Prostate gland (tissue), 2 donors: ENCODE measurements at regions not wholly inside any gene's neighbourhood (a gene's known extent, or its start where the extent isn't known, plus 50 kb on each side); places are given as distances from the start of the nearest gene placed in this dataset.

ENCODE experiments used
- DNase-seq: peaks from one replicate; pipeline ENCODE4 v3.0.0-alpha.2; 2019; ENCODE audit warnings: low spot score
- H3K27ac ChIP-seq, 2 donors: fragments of 200-600 bp; sonication (generic); 2 replicates each; pipeline ENCODE4 v1.5.1; 2017 to 2019
- H3K27me3 ChIP-seq: fragments of 200-600 bp; sonication (generic); replicated peaks from 2 replicates; pipeline ENCODE4 v1.5.1; 2019; ENCODE audit not compliant: insufficient read depth
- H3K36me3 ChIP-seq, 2 donors: fragments of 200-600 bp; sonication (generic); 1 replicate in 1 of 2; 2 replicates in 1 of 2; pipeline versions ENCODE4 v1.5.1 to v1.8.1; 2017 to 2019
- H3K4me1 ChIP-seq: fragments of 200-600 bp; sonication (generic); replicated peaks from 2 replicates; pipeline ENCODE4 v1.5.1; 2019
- H3K4me3 ChIP-seq, 2 donors: fragments of 200-600 bp; sonication (generic); 2 replicates each; pipeline ENCODE4 v1.5.1; 2017 to 2019
- H3K9me3 ChIP-seq: fragments of 200-600 bp; sonication (generic); 2 replicates; pipeline ENCODE4 v1.5.1; 2017
- POLR2A ChIP-seq: fragments of 450-650 bp; IDR thresholded peaks from one replicate; pipeline ENCODE4 v1.6.1; 2016; ENCODE audit warnings: antibody characterized with exemption, mild to moderate bottlenecking
- POLR2AphosphoS5 ChIP-seq: sonication (generic); formaldehyde crosslinking; IDR thresholded peaks from one replicate; pipeline ENCODE4 v1.6.1; 2017; ENCODE audit warnings: antibody characterized with exemption
- WGBS: methylation state at CpG from one replicate; pipeline ENCODE4 v1.1.5; 2018; 5-methylcytosine and 5-hydroxymethylcytosine counted together
- intact Hi-C: fragments of 100-400 bp; cut with DNase I; formaldehyde crosslinking; loops from one replicate; pipeline ENCODE4 v1.14.2; 2022
- TF ChIP-seq, protein P1 (sequence below), 4 experiments: fragments of 200-600 bp in 2 of 4; fragments of 450-650 bp in 2 of 4; sonication (generic) in 2 of 4; IDR thresholded peaks; 1 replicate in 3 of 4; 2 replicates in 1 of 4; pipeline ENCODE4 v1.5.1; 2016 to 2019; ENCODE audit warnings: antibody characterized with exemption in 4 of 4, mild to moderate bottlenecking in 2 of 4, moderate library complexity in 2 of 4

DNA sequence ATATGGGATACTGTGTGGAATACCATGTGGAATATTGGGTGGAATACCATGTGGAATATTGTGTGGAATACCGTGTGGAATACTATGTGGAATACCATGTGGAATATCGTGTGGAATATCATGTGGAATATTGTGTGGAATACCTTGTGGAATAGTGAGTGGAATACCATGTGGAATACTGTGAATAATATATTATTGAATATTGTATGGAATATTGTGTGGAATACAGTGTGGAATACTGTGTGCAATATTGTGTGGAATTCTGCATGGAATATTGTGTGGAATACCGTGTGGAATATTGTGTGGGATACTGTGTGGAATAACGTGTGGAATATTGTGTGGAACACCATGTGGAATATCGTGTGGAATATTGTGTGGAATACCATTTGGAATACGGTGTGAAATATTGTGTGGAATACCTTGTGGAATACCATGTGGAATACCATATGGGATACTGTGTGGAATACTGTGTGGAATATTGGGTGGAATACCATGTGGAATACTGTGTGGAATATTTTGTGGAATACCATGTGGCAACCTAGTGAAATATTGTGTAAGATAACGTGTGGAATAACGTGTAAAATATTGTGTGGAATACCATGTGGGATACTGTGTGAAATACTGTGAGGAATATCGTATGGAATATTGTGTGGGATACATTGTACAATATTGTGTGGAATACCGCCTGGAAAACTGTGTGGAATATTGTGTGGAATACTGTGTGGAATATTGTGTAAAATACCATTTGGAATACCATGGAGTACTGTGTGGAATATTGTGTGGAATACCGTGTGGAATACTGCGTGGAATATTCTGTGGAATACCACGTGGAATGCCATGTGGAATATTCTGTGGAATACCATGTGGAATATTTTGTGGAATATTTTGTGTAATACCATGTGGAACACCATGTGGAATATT, 133.9 kb upstream of the CHST15 start:
- H3K36me3 ChIP-seq, result no peaks in the 10 kb centered on the region
- 74% methylated on average over 13 of the region's 13 CpGs for WGBS
- no peak for DNase-seq
- intact Hi-C loops, result no loop called here
- no peaks in the 10 kb centered on the region for H3K27me3 ChIP-seq
- H3K4me1 ChIP-seq, result no peaks in the 10 kb centered on the region
- no peaks in the 10 kb centered on the region for H3K9me3 ChIP-seq
- no peak overlapping the region for H3K27ac ChIP-seq
- no peak for TF ChIP-seq POLR2A
- no peak for TF ChIP-seq POLR2AphosphoS5
- TF ChIP-seq, protein P1, sequence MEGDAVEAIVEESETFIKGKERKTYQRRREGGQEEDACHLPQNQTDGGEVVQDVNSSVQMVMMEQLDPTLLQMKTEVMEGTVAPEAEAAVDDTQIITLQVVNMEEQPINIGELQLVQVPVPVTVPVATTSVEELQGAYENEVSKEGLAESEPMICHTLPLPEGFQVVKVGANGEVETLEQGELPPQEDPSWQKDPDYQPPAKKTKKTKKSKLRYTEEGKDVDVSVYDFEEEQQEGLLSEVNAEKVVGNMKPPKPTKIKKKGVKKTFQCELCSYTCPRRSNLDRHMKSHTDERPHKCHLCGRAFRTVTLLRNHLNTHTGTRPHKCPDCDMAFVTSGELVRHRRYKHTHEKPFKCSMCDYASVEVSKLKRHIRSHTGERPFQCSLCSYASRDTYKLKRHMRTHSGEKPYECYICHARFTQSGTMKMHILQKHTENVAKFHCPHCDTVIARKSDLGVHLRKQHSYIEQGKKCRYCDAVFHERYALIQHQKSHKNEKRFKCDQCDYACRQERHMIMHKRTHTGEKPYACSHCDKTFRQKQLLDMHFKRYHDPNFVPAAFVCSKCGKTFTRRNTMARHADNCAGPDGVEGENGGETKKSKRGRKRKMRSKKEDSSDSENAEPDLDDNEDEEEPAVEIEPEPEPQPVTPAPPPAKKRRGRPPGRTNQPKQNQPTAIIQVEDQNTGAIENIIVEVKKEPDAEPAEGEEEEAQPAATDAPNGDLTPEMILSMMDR (IDR thresholded peaks at IDR 0.05), result no peak
- H3K4me3 ChIP-seq, result no peak overlapping the region

DNA sequence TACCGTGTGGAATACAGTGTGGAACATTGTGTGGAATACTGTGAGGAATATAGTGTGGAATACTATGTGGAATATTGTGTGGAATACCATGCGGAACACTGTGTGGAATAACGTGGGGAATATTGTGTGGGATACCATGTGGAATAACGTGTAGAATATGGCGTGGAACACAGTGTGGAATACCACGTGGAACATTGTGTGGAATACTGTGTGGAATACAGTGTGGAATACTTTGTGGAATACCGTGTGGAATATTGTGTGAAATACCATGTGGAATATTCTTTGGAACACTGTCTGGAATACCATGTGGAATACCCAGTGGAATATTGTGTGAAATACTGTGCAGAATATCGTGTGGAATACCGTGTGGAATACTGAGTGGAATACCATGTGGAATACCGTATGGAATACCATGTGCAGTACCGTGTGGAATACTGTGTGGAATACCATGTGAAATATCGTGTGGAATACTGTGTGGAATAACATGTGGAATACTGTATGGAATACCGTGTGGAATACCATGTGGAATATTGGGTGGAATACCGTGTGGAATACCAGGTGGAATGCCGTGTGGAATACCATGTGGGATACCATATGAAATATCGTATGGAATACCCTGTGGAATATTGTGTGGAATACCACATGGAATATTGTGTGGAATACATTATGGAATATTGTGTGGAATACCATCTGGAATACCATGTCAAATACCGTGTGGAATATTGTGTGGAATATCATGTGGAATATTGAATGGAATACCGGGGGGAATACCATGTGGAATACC, 133.1 kb upstream of the CHST15 start:
- H3K27ac ChIP-seq, result no peak overlapping the region
- no peaks in the 10 kb centered on the region for H3K9me3 ChIP-seq
- no peaks in the 10 kb centered on the region for H3K27me3 ChIP-seq
- intact Hi-C loops, result no loop called here
- H3K4me3 ChIP-seq, result no peak overlapping the region
- H3K36me3 ChIP-seq, result no peaks in the 10 kb centered on the region
- TF ChIP-seq POLR2A, result no peak
- no peak for TF ChIP-seq POLR2AphosphoS5
- TF ChIP-seq, protein P1 (IDR thresholded peaks at IDR 0.05), result no peak
- 89% methylated on average over 18 of the region's 18 CpGs for WGBS
- no peak for DNase-seq
- H3K4me1 ChIP-seq, result no peaks in the 10 kb centered on the region

DNA sequence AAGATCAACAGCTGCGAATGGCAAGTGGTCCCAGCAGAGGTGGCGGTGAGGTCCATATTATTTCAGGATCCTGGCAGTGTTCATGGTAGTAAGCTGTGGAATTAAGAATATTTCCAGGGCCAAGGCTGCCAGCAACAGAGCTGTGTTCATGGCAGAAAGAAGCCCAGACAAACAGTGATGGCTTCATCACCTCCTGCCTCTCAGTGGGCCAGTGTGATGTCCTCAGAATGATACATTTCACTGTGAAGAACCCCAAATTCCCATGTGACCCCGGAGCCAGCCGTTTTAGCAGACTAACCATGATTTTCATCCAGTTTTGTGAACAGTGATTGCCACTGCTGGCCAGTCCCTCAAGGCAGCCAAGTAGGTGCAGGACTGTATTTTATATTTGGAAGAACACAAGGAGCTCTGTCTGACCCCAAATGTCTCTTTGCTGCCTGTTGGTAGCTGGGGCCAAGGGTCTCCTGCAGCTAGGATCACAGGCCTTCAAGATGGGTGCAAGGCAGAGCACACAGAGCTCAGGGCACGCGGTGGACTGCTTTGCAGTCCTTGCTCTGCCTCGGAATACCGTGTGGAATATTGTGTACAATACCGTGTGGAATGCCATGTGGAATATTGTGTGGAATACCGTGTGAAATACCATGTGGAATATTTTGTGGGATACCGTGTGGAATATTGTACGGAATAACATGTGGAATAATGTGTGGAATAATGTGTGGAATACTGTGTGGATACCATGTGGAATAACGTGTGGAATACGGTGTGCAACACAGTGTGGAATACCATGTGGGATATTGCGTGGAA, 132.3 kb upstream of the CHST15 start:
- 94% methylated on average over 15 of the region's 15 CpGs for WGBS

DNA sequence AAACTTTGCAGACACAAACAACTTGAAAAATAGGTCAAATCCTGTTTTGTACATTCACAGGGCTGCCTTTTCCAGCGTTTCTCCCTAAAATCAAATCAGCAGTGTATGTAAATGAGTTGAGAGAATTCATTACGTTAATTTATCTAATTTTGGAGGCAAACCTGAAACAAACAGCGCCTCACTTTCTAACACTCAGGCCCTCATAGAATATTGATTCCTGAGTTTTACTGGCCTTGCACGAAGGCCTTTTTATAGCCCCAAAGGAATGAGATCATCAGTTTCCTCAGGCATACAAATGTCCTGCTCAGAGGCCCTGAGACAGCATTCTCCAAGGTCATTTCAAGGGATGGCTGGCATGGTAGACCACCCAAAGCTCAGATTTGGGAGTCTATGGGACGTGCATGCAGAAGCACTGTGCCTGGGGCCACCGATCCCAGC, 131.7 kb upstream of the CHST15 start:
- Histone ChIP-seq H3K9me3 (no peaks in the 10 kb centered on the region), H3K36me3 (no peaks in the 10 kb centered on the region), H3K4me1 (no peaks in the 10 kb centered on the region), H3K27ac (no peak overlapping the region), H3K27me3 (no peaks in the 10 kb centered on the region), H3K4me3 (no peak overlapping the region)
- TF ChIP-seq POLR2AphosphoS5, result no peak
- TF ChIP-seq, protein P1 (IDR thresholded peaks at IDR 0.05), result no peak
- no peak for TF ChIP-seq POLR2A
- intact Hi-C loops, result no loop called here
- DNase-seq, result no peak
- WGBS, result 71% methylated on average over 6 of the region's 6 CpGs

More for the DNA sequence above, 132.3 kb upstream of the CHST15 start:
- H3K9me3 ChIP-seq, result no peaks in the 10 kb centered on the region
- DNase-seq, result no peak
- TF ChIP-seq POLR2AphosphoS5, result no peak
- TF ChIP-seq, protein P1 (IDR thresholded peaks at IDR 0.05), result no peak
- TF ChIP-seq POLR2A, result no peak
- H3K4me1 ChIP-seq, result no peaks in the 10 kb centered on the region
- intact Hi-C loops, result no loop called here
- H3K36me3 ChIP-seq, result no peaks in the 10 kb centered on the region
- no peak overlapping the region for H3K27ac ChIP-seq
- no peaks in the 10 kb centered on the region for H3K27me3 ChIP-seq
- H3K4me3 ChIP-seq, result no peak overlapping the region
